VCaP (cell line): ENCODE measurements at regions not wholly inside any gene's neighbourhood (a gene's known extent, or its start where the extent isn't known, plus 50 kb on each side); places are given as distances from the start of the nearest gene placed in this dataset.

Source experiments
- H3K27ac ChIP-seq: fragments of 450-650 bp; 2 replicates; pipeline ENCODE4 v1.5.1; 2017
- CTCF ChIP-seq: fragments of 450-650 bp; conservative IDR thresholded peaks from 2 replicates; pipeline ENCODE4 v1.5.1; 2017; ENCODE audit warnings: mild to moderate bottlenecking, moderate library complexity

GRCh38 chr18:53796040-53796729 lies 428.3 kb downstream of the MBD2 start:
- no peak for TF ChIP-seq CTCF
- no peak overlapping the region for H3K27ac ChIP-seq

- TF ChIP-seq CTCF, result no peak
- H3K27ac ChIP-seq, result no peak overlapping the region
These were observed 428.9 kb downstream of the MBD2 start for GRCh38 chr18:53795610-53796009.

- no peak for TF ChIP-seq CTCF
- no peak overlapping the region for H3K27ac ChIP-seq
These were observed 429.4 kb downstream of the MBD2 start for GRCh38 chr18:53795061-53795460.

- H3K27ac ChIP-seq, result no peak overlapping the region
- no peak for TF ChIP-seq CTCF
These were observed 431.7 kb downstream of the MBD2 start for GRCh38 chr18:53792762-53793161.

- TF ChIP-seq CTCF, result no peak
- H3K27ac ChIP-seq, result no peak overlapping the region
These were observed 433.7 kb downstream of the MBD2 start for GRCh38 chr18:53790786-53791185.

GRCh38 chr18:53789376-53790247 lies 434.9 kb downstream of the MBD2 start:
- no peak overlapping the region for H3K27ac ChIP-seq
- TF ChIP-seq CTCF, result no peak

GRCh38 chr18:53785811-53786210 lies 438.7 kb downstream of the MBD2 start:
- no peak for TF ChIP-seq CTCF
- no peak overlapping the region for H3K27ac ChIP-seq
